ENCODE measurements at regions not wholly inside any gene's neighbourhood (a gene's known extent, or its start where the extent isn't known, plus 50 kb on each side); places are given as distances from the start of the nearest gene placed in this dataset.

- peak; percentile 90 for DNase-seq
These were observed 73.7 kb downstream of the RTL9 start for GRCh38 chrX:110432091-110432905.

DNA sequence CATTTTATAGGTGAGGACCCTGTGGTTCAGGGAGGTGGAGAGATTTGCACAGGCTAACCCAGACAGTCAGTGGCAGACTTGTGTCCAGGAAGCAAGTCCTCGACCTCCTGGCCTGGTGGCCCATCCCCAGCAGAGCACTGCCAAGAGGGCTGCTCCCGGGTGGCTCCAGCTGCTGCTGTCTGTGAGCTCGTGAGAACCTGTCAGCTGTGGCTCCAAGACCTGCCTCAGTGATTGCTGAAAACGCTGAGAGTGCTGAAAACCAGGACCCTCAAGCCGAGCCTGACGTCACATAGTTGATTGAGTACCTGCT lies 74.2 kb downstream of the RTL9 start:
- DNase-seq, result no peak

DNA sequence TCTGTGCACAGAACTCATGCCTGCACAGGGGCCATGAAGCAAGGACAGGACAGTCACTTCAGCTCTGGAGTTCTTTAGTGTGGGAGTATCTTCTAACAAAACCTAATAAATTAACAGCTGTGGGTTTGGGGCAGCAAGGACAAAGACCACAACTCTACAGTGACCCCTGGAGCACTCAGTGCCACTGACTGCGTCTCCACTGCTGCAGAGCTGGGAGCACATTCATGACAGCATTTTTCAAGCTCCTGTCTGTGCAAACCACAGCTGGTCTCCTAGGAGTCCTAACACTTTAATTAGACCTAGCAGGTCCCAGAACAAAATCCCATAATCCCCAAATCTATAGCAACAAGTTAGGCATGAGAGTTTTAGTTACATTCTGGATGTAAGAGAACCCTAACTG lies 76.5 kb downstream of the RTL9 start:
- peak; percentile 88 for DNase-seq

- no peak for DNase-seq
These were observed 77.9 kb downstream of the RTL9 start for GRCh38 chrX:110436523-110436922.

DNA sequence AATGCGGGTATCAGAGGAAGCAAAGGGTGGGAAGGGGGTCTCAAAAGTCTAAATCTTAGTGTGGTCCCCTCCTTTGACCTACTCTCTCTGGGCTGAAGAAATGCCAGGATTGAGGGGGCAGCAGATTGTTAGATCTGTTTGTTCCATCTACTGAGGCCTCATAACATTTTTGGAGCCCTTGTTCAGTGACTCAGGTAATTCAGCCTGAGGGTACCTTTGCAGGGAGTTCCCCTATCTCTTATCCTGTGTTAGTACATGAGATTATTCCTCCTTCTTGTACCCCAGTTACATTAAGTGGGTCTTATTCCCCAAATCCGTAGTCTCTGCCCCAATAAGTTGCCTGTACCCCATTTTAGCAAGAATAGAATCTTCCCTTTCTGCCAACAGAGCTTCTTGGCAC lies 79.0 kb downstream of the RTL9 start:
- no peak for DNase-seq

DNA sequence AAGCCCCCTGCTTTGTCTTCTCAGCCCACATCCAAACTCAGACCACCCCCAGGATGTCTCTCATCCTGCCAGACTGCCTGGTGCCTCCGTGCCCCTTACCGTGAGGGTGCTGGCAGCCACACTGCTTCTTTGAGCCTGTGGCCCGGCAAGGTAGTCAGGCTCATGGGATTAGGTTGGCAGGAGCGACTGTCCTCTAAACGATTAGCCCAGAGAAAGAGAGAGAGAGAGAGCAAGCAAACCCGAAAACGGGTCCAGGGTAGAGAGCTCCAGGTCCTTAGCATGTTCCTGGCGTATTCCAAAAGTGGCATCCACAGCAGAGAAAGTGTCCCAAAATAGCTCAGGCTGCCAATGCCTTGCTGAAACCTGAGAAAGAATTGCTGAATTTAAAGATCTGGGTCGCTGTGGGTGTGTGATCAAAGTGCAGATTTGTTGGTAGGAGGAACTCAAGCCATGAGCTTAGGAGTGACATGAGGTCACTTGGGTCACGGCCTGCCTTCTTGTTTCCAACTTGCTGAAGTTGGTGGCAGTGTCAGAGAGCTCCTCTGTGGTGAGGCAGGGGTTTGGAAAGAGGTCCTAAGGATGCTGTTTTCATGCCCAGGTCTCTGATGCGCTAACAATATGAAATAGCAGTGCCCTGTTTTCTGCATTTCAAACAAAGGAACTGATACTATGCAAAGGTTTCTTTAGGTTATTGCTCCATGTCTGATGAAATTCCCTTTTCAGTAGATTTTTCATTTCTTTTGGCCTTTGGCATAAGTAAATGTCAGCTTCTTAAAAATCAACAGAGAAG lies 81.6 kb downstream of the RTL9 start:
- DNase-seq, result peak; percentile 38

DNA sequence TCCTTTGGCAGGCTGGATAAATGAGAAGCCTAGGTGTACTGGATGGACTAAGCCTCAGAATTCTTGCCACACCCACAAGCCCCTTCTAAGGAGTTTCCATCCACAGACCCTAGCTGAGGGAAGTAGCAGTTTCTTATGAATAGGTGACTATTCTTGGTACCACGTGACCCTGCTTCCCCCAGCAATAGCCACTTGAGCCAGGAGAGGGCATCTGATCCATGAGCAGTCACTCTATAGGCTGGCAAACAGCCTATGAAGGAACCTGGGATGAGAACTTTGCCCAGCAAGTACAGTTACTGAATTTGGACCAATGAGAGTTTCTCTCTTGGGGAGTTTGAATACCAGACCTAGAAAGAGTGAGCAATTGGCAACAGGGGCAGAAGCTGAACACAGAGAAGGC lies 84.0 kb downstream of the RTL9 start:
- peak; percentile 75 for DNase-seq

- DNase-seq, result no peak
These were observed 86.3 kb downstream of the RTL9 start for GRCh38 chrX:110444996-110445395.

- peak; percentile 57 for DNase-seq
These were observed 89.8 kb downstream of the RTL9 start for GRCh38 chrX:110448459-110448858.

GRCh38 chrX:110449312-110449711 lies 90.7 kb downstream of the RTL9 start:
- DNase-seq, result no peak

DNA sequence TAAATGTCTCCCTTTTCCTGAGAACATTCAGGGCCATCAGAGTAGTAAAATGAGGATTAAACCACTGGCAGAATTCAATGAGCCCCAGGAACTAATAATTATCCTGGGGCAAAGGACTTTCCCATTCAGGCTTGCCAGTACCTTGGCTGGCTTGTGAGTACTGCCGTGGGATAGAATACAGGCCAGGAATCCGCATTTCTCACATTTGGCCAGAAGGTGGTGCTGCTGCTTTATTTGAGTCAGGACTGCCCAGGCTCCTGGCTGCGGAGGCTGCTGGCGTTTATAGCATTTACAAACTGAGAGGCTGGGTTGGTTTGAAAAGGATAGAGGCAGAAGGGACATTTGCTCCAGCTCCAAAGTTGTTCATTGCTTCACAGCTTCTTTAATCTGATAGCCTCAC lies 91.4 kb downstream of the RTL9 start:
- DNase-seq, result peak; percentile 88

- no peak for DNase-seq
These were observed 95.7 kb downstream of the RTL9 start for GRCh38 chrX:110454336-110454735.

DNA sequence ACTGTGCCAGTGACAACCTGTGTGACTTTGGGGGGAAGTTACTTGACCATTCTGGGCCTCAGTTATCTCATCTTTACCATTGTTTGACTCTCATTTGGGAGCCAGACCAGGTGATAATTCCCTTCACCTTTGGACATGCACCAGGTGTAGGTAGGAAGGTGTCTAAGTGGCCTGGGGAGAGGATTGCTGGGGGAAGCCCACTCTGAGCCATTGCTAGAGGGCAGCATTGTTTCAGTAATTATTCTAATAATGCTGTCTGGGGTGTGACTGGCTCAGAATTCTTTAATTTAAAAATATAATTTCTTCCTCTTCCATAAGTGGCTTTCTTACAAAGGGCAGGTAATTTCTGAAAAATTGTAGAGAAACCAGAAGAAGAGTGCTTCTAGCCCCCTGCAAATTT lies 104.3 kb downstream of the RTL9 start:
- peak; percentile 40 for DNase-seq

GRCh38 chrX:110466790-110467189 lies 108.1 kb downstream of the RTL9 start:
- no peak for DNase-seq

DNA sequence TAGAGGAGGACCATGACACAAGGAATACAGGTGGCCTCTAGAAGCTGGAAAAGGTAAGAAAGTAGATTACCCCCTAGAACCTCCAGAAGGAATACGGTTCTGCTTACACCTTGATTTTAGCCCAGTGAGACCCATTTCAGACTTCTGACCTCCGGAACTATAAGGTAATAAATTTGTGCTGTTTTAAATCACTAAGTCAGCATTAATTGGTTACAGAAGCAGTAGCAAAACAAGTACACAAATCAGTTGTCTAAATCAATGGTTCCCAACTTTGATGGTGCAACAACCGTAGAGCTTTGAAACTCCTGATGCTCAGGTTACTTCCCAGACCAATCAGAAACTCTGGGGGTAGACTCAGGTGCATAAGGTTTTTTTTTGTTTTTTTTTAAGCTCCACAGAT lies 113.6 kb downstream of the RTL9 start:
- no peak for DNase-seq

- DNase-seq, result no peak
These were observed 119.1 kb downstream of the RTL9 start for GRCh38 chrX:110477593-110478228.

DNA sequence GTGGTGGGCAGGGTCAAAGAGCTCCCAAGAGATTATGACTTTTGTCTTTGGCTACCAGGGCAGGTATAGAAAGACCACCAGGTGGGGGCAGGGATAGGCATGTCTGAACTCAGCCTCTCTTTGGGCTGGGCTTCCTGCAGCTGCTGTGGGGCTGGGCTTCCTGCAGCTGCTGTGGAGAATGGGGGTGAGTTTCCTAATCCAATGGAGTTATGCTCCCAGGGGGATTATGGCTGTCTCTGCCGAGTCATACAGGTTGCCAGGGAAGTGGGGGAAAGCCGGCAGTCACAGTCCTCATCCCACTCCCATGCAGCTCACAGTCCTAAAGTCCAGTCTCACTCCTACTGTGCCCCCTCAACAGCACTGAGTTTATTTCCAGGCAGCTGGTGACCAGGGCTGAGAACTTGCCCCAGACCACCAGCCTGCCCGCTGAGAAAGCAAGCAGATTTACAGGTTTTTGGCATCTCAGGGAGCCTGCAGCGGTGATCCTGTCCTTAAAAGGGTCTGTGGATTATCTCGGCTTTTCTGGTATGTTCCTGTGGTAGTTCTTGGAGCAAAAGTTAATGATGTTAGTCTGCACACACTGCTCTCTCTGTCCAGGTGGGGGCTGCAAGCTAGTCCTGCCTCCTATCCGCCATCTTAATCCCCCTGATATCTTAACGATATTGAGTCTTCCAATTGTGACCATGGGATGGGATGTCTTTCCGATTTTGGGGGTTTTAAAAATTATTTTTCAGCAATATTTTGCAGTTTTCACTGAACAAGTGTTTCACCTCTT lies 133.4 kb downstream of the RTL9 start:
- peak; percentile 87 for DNase-seq

GRCh38 chrX:110504947-110505346 lies 146.3 kb downstream of the RTL9 start:
- no peak for DNase-seq

- DNase-seq, result peak; percentile 19
These were observed 151.3 kb downstream of the RTL9 start for GRCh38 chrX:110509755-110510532.

DNA sequence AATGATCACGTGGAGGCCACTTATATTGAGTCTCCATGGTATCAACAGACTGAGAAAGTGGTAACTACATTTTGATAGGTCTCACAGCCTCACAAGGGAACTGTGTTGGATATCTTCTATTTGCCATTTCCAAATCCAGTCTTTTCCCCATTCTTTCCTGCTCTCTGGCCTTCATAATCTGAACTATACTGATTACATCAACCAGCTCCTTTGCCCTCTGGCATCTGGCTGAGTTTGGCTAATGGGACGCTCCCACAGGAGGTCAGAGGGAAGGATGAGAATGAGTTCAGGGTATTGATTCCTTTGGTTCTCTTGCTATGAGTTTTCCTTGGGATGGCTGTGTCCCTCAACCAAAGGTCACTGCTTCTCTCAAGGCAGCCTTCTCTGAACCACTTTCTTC lies 152.6 kb downstream of the RTL9 start:
- DNase-seq, result no peak

- no peak for DNase-seq
These were observed 153.7 kb downstream of the RTL9 start for GRCh38 chrX:110512341-110512740.

- no peak for DNase-seq
These were observed 155.9 kb downstream of the RTL9 start for GRCh38 chrX:110514509-110514908.

All from NCI-H82 (cell line).